Liver (tissue), 8 donors: ENCODE measurements at regions not wholly inside any gene's neighbourhood (a gene's known extent, or its start where the extent isn't known, plus 50 kb on each side); places are given as distances from the start of the nearest gene placed in this dataset.

Source experiments
- DNase-seq: peaks from one replicate; pipeline ENCODE4 v3.0.0-alpha.2; 2017; ENCODE audit warnings: low spot score
- H3K27ac ChIP-seq, 2 donors: one replicate each; pipeline ENCODE4 v1.7.0; 2013; ENCODE audit warnings: inconsistent platforms in 2 of 2, low read length in 2 of 2, control low read depth in 1 of 2, low read depth in 1 of 2, mild to moderate bottlenecking in 1 of 2
- H3K27me3 ChIP-seq, 4 donors: one replicate each; pipeline versions ENCODE4 v1.6.1 to v1.7.0; 2013; ENCODE audit warnings: low read length in 3 of 4, inconsistent platforms in 1 of 4, mild to moderate bottlenecking in 1 of 4, moderate library complexity in 1 of 4; ENCODE audit not compliant: control insufficient read depth in 4 of 4, insufficient read depth in 4 of 4
- H3K36me3 ChIP-seq, 4 donors: one replicate each; pipeline versions ENCODE4 v1.6.1 to v1.7.0; 2013; ENCODE audit warnings: low read length in 3 of 4, mild to moderate bottlenecking in 3 of 4, low read depth in 1 of 4, moderate library complexity in 1 of 4; ENCODE audit not compliant: control insufficient read depth in 4 of 4, insufficient read depth in 3 of 4
- H3K4me1 ChIP-seq, 4 donors: one replicate each; pipeline versions ENCODE4 v1.6.1 to v1.7.0; 2013; ENCODE audit warnings: low read length in 3 of 4, mild to moderate bottlenecking in 3 of 4, moderate library complexity in 1 of 4; ENCODE audit not compliant: control insufficient read depth in 4 of 4, insufficient read depth in 4 of 4
- H3K4me3 ChIP-seq, 3 donors: one replicate each; pipeline versions ENCODE4 v1.6.1 to v1.7.0; 2013; ENCODE audit warnings: low read length in 3 of 3, control low read depth in 1 of 3, low read depth in 1 of 3, mild to moderate bottlenecking in 1 of 3
- H3K9ac ChIP-seq, 2 donors: one replicate each; pipeline ENCODE4 v1.7.0; 2013; ENCODE audit warnings: low read length in 2 of 2, mild to moderate bottlenecking in 2 of 2, moderate library complexity in 2 of 2, control low read depth in 1 of 2, low read depth in 1 of 2
- H3K9me3 ChIP-seq, 4 donors: one replicate each; pipeline versions ENCODE4 v1.6.1 to v1.7.0; 2013; ENCODE audit warnings: low read length in 3 of 4; ENCODE audit not compliant: control insufficient read depth in 4 of 4
- CTCF ChIP-seq: fragments of 150-350 bp; IDR thresholded peaks from 2 replicates; pipeline ENCODE4 v1.5.1; 2017; ENCODE audit warnings: improper control_type of control experiment, low read depth, low read length; ENCODE audit not compliant: missing input control
- EGR1 ChIP-seq, 2 donors: IDR thresholded peaks; 2 replicates each; pipeline ENCODE4 v1.6.1; 2016 to 2018; ENCODE audit warnings: antibody characterized with exemption in 2 of 2, low read depth in 2 of 2
- FOXA1 ChIP-seq: IDR thresholded peaks from 2 replicates; pipeline ENCODE4 v1.6.1; 2016; ENCODE audit warnings: antibody characterized with exemption
- FOXA2 ChIP-seq: IDR thresholded peaks from 2 replicates; pipeline ENCODE4 v1.6.1; 2016; ENCODE audit warnings: antibody characterized with exemption
- GABPA ChIP-seq, 2 donors: IDR thresholded peaks in 1 of 2; conservative IDR thresholded peaks in 1 of 2; 2 replicates each; pipeline ENCODE4 v1.6.1; 2016; ENCODE audit warnings: antibody characterized with exemption in 2 of 2, mild to moderate bottlenecking in 1 of 2, moderate library complexity in 1 of 2
- HNF4A ChIP-seq, 2 donors: conservative IDR thresholded peaks; 2 replicates each; pipeline ENCODE4 v1.6.1; 2016; ENCODE audit warnings: antibody characterized with exemption in 2 of 2, mild to moderate bottlenecking in 2 of 2
- HNF4G ChIP-seq: IDR thresholded peaks from 2 replicates; pipeline ENCODE4 v1.6.1; 2016; ENCODE audit warnings: antibody characterized with exemption
- JUND ChIP-seq, 2 donors: IDR thresholded peaks; 2 replicates each; pipeline ENCODE4 v1.6.1; 2016; ENCODE audit warnings: antibody characterized with exemption in 2 of 2
- MAX ChIP-seq: IDR thresholded peaks from 2 replicates; pipeline ENCODE4 v1.6.1; 2016; ENCODE audit warnings: antibody characterized with exemption
- NR2F2 ChIP-seq: IDR thresholded peaks from 2 replicates; pipeline ENCODE4 v1.6.1; 2016; ENCODE audit warnings: antibody characterized with exemption
- RAD21 ChIP-seq, 2 donors: IDR thresholded peaks; 2 replicates each; pipeline ENCODE4 v1.6.1; 2016; ENCODE audit warnings: antibody characterized with exemption in 2 of 2, mild to moderate bottlenecking in 2 of 2
- REST ChIP-seq: IDR thresholded peaks from 2 replicates; pipeline ENCODE4 v1.6.1; 2016; ENCODE audit warnings: antibody characterized with exemption, mild to moderate bottlenecking
- RXRA ChIP-seq, 2 donors: IDR thresholded peaks; 2 replicates each; pipeline ENCODE4 v1.6.1; 2017 to 2018; ENCODE audit warnings: antibody characterized with exemption in 2 of 2, mild to moderate bottlenecking in 1 of 2
- SP1 ChIP-seq: IDR thresholded peaks from 2 replicates; pipeline ENCODE4 v1.6.1; 2018; ENCODE audit warnings: antibody characterized with exemption, mild to moderate bottlenecking
- TAF1 ChIP-seq: conservative IDR thresholded peaks from 2 replicates; pipeline ENCODE4 v1.6.1; 2016; ENCODE audit warnings: antibody characterized with exemption, mild to moderate bottlenecking
- YY1 ChIP-seq: IDR thresholded peaks from 2 replicates; pipeline ENCODE4 v1.6.1; 2016; ENCODE audit warnings: antibody characterized with exemption, mild to moderate bottlenecking
- WGBS: extraction: QIAGEN DNeasy Blood & Tissue Kit; methylation state at CpG from one replicate; pipeline ENCODE4 v1.1.7; 2013; 5-methylcytosine and 5-hydroxymethylcytosine counted together
- TF ChIP-seq, protein P1 (sequence below): IDR thresholded peaks from 2 replicates; pipeline ENCODE4 v1.6.1; 2016; ENCODE audit warnings: antibody characterized with exemption
- TF ChIP-seq, protein P2 (sequence below): IDR thresholded peaks from 2 replicates; pipeline ENCODE4 v1.6.1; 2016; ENCODE audit warnings: antibody characterized with exemption
- donor health status: healthy.
- donor health status: healthy.
- donor health status: healthy.
- donor health status: healthy.
- donor health status: healthy.

GRCh38 chr10:61822096-61822495, 79.4 kb upstream of the ARID5B start:
- H3K4me3 ChIP-seq: no peak overlapping the region
- DNase-seq: no peak
- H3K27me3 ChIP-seq: no peaks in the 10 kb centered on the region
- WGBS: 65% methylated on average over 1 of the region's 1 CpG
- peaks cover 0 to 1% (median 0%) of the 10 kb centered on the region in 4 donors for H3K4me1 ChIP-seq
- H3K9me3 ChIP-seq: no peaks in the 10 kb centered on the region
- no peaks in the 10 kb centered on the region for H3K36me3 ChIP-seq
- no peak overlapping the region for H3K9ac ChIP-seq
- TF ChIP-seq TAF1 (no peak), JUND (IDR thresholded peaks at IDR 0.05) (no peak), CTCF (no peak), GABPA (IDR thresholded peaks at IDR 0.05 in 1 of 2, conservative IDR thresholded peaks at IDR 0.05 in 1 of 2) (no peak), YY1 (no peak), MAX (no peak), RAD21 (IDR thresholded peaks at IDR 0.05) (no peak), NR2F2 (no peak), RXRA (IDR thresholded peaks at IDR 0.05) (no peak), SP1 (no peak), HNF4A (conservative IDR thresholded peaks at IDR 0.05) (no peak), REST (no peak), EGR1 (IDR thresholded peaks at IDR 0.05; ENCODE audit: low read depth in 2 of 2) (no peak), HNF4G (no peak), FOXA2 (no peak), FOXA1 (no peak)
- TF ChIP-seq, protein P1, sequence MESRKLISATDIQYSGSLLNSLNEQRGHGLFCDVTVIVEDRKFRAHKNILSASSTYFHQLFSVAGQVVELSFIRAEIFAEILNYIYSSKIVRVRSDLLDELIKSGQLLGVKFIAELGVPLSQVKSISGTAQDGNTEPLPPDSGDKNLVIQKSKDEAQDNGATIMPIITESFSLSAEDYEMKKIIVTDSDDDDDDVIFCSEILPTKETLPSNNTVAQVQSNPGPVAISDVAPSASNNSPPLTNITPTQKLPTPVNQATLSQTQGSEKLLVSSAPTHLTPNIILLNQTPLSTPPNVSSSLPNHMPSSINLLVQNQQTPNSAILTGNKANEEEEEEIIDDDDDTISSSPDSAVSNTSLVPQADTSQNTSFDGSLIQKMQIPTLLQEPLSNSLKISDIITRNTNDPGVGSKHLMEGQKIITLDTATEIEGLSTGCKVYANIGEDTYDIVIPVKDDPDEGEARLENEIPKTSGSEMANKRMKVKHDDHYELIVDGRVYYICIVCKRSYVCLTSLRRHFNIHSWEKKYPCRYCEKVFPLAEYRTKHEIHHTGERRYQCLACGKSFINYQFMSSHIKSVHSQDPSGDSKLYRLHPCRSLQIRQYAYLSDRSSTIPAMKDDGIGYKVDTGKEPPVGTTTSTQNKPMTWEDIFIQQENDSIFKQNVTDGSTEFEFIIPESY: no peak
- TF ChIP-seq, protein P2, sequence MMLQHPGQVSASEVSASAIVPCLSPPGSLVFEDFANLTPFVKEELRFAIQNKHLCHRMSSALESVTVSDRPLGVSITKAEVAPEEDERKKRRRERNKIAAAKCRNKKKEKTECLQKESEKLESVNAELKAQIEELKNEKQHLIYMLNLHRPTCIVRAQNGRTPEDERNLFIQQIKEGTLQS: no peak
- no peak overlapping the region for H3K27ac ChIP-seq
